ENCODE measurements at regions not wholly inside any gene's neighbourhood (a gene's known extent, or its start where the extent isn't known, plus 50 kb on each side); places are given as distances from the start of the nearest gene placed in this dataset.

DNA sequence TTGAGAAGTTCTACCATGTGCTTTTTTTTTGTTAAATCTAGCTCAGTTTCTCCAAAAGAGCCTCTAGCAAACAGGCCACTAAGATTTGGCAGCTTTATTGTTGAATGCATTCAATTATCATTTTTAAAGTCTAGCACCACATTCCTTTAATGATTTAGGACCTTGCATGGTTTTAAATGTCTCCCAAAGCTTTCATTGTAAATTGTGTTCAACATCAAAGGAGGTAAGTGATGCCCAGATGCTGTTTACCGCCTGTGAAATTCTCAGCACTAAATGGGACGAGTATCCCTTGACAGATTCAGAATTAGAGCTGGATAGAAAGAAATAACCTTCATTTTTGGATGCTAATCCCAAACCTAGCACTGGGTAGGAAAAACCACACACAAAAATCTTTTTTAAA, 112.1 kb upstream of the FAM204A start:
- TF ChIP-seq, protein P1, sequence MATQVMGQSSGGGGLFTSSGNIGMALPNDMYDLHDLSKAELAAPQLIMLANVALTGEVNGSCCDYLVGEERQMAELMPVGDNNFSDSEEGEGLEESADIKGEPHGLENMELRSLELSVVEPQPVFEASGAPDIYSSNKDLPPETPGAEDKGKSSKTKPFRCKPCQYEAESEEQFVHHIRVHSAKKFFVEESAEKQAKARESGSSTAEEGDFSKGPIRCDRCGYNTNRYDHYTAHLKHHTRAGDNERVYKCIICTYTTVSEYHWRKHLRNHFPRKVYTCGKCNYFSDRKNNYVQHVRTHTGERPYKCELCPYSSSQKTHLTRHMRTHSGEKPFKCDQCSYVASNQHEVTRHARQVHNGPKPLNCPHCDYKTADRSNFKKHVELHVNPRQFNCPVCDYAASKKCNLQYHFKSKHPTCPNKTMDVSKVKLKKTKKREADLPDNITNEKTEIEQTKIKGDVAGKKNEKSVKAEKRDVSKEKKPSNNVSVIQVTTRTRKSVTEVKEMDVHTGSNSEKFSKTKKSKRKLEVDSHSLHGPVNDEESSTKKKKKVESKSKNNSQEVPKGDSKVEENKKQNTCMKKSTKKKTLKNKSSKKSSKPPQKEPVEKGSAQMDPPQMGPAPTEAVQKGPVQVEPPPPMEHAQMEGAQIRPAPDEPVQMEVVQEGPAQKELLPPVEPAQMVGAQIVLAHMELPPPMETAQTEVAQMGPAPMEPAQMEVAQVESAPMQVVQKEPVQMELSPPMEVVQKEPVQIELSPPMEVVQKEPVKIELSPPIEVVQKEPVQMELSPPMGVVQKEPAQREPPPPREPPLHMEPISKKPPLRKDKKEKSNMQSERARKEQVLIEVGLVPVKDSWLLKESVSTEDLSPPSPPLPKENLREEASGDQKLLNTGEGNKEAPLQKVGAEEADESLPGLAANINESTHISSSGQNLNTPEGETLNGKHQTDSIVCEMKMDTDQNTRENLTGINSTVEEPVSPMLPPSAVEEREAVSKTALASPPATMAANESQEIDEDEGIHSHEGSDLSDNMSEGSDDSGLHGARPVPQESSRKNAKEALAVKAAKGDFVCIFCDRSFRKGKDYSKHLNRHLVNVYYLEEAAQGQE (IDR thresholded peaks at IDR 0.05), result no peak
- TF ChIP-seq POLR2A (IDR thresholded peaks at IDR 0.05; ENCODE audit: low read length) (no peak), RFX5 (IDR thresholded peaks at IDR 0.05) (no peak), CBX2 (IDR thresholded peaks at IDR 0.05; ENCODE audit: borderline replicate concordance, low read depth) (no peak), EHMT2 (IDR thresholded peaks at IDR 0.05; ENCODE audit: low read depth) (no peak), MYC (IDR thresholded peaks at IDR 0.05; ENCODE audit: borderline replicate concordance, low read length) (no peak), HOXA7 (CRISPR knock-in tag; IDR thresholded peaks at IDR 0.05) (no peak), RCOR1 (IDR thresholded peaks at IDR 0.05; ENCODE audit: low read depth, low read length) (no peak), RAD21 (conservative IDR thresholded peaks at IDR 0.05 in 1 of 2, IDR thresholded peaks at IDR 0.05 in 1 of 2) (no peak)
- TF ChIP-seq, protein P2, sequence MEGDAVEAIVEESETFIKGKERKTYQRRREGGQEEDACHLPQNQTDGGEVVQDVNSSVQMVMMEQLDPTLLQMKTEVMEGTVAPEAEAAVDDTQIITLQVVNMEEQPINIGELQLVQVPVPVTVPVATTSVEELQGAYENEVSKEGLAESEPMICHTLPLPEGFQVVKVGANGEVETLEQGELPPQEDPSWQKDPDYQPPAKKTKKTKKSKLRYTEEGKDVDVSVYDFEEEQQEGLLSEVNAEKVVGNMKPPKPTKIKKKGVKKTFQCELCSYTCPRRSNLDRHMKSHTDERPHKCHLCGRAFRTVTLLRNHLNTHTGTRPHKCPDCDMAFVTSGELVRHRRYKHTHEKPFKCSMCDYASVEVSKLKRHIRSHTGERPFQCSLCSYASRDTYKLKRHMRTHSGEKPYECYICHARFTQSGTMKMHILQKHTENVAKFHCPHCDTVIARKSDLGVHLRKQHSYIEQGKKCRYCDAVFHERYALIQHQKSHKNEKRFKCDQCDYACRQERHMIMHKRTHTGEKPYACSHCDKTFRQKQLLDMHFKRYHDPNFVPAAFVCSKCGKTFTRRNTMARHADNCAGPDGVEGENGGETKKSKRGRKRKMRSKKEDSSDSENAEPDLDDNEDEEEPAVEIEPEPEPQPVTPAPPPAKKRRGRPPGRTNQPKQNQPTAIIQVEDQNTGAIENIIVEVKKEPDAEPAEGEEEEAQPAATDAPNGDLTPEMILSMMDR (IDR thresholded peaks at IDR 0.05), result no peak
- TF ChIP-seq, protein P3, sequence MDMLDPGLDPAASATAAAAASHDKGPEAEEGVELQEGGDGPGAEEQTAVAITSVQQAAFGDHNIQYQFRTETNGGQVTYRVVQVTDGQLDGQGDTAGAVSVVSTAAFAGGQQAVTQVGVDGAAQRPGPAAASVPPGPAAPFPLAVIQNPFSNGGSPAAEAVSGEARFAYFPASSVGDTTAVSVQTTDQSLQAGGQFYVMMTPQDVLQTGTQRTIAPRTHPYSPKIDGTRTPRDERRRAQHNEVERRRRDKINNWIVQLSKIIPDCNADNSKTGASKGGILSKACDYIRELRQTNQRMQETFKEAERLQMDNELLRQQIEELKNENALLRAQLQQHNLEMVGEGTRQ (IDR thresholded peaks at IDR 0.05), result no peak
- TF ChIP-seq, protein P4, sequence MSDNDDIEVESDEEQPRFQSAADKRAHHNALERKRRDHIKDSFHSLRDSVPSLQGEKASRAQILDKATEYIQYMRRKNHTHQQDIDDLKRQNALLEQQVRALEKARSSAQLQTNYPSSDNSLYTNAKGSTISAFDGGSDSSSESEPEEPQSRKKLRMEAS (IDR thresholded peaks at IDR 0.05), result no peak
- TF ChIP-seq, protein P5, sequence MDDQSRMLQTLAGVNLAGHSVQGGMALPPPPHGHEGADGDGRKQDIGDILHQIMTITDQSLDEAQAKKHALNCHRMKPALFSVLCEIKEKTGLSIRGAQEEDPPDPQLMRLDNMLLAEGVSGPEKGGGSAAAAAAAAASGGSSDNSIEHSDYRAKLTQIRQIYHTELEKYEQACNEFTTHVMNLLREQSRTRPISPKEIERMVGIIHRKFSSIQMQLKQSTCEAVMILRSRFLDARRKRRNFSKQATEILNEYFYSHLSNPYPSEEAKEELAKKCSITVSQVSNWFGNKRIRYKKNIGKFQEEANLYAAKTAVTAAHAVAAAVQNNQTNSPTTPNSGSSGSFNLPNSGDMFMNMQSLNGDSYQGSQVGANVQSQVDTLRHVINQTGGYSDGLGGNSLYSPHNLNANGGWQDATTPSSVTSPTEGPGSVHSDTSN (IDR thresholded peaks at IDR 0.05), result no peak

Measured in A549 (cell line).